ENCODE measurements at regions not wholly inside any gene's neighbourhood (a gene's known extent, or its start where the extent isn't known, plus 50 kb on each side); places are given as distances from the start of the nearest gene placed in this dataset.

DNA sequence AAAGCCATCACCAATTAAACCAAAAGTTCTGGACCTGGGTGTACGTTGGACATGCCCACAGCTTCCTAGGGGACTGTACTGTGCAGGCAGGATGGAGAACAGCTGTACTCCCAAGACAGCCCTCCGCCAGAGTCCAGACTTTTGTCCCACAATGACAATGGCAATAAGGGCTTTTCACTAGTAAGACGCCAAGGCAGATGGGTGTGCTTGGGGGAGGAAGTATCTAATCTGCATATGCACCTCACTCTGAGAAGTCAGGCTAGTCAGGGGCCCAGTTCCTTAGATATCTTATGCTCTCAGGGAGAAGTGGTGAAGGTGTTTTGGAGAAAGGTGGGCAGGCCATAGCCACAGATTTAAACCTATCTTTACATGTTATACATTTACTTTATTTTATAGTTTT, 85.1 kb upstream of the USP47 start:
- no peak for DNase-seq (ENCODE audit: low read depth)

DNA sequence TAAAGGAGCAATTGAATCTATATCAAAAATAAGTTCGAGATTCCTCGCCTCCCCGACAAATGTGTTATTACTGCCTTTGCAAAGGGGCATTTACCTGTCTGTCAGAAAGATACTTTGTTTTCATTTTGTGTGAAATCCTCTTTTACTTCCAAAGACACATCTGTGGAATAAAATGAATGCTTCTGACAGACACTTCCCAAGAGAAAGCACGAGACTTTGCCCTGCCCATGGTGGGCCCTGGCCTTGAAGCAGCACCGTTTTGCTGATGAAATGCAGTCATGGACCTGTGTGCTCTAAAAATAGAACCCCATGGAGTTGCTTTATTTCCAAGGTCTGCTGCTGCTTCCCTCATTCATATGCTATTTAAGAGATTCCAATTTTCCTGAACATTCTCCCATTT, 85.9 kb upstream of the USP47 start:
- DNase-seq (ENCODE audit: low read depth): no peak

DNA sequence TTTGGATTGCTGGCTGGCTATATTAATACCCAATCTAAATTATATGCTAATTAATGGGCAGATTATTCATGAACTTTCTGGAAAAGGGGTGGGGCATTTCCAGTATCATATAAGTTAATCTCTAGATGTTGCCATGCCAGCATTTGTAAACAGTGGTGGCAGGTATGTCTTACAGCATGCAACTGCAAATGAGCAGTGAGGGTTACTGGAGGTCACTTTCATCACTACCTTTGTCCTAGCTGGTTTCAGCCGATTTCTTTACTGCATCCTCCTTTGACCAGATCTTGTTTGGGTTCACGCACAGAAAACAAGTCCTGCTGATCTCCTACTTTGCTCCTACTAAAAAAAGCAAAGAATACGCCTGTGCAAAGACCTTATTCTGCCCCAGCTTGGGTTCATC, 89.1 kb upstream of the USP47 start:
- DNase-seq (ENCODE audit: low read depth): no peak

DNA sequence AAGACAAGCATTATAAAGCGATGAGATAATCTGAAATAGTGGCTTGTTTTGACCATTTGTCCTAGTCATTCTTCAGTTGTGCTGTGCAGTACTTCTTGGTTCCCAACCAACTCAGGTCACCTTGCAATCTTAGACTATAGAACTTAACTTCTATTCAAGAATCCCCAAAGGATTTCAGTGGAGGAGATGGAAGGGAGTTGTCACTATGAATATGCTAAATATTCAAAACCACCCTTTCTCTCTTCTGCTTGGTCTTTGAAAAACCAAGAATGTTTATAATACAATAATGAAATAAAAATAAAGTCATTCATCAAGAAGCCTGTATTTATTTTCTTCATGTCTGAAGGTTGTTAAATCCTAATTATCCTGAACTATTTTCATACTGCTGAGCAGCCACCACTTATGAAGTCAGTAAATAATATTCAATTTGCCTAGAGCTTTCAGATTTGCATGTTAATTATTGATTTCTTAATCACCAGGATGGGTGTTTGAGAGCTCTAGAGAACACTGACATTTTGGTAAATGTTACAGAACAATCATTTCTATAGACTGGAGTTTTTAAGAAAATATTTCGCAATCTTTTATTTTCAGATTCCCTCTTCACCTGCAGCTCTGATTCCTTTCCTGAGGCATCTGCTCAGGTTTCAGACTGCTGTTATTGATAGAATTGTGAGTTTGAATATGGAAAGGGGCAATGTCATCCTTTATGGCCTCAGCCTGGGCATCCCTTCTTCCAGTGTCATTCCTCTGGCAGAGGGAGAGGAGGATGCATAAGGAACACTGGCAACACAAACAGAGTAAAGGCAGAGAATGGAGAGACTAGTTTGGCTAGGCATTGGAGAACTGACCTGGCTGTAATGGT, 91.5 kb upstream of the USP47 start:
- DNase-seq (ENCODE audit: low read depth): no peak

DNA sequence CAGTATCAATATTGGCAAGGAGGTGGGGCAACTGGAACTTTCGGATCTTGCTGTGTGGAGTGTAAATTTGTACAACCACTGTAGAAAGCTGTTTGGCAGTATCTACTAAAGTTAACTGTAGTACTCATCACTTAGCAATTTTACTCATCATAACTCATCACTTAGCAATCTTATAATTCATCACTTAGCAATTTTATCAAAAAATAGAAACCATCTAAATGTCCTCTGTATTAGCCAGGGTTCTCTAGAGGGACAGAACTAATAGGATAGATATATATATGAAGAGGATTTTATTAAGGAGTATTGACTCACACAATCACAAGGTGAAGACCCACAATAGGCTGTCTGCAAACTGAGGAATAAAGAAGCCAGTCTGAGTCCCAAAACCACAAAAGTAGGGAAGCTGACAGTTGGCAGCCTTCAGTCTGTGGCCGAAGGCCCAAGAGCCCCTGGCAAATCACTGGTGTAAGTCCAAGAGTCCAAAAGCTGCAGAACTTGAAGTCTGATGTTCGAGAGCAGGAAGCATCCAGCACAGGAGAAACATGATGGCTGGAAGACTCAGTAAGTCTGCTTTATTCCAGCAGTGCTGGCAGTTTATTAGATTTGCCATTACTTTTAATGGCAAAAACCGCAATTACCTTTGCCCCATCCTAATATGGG, 92.9 kb upstream of the USP47 start:
- DNase-seq (ENCODE audit: low read depth): no peak

DNA sequence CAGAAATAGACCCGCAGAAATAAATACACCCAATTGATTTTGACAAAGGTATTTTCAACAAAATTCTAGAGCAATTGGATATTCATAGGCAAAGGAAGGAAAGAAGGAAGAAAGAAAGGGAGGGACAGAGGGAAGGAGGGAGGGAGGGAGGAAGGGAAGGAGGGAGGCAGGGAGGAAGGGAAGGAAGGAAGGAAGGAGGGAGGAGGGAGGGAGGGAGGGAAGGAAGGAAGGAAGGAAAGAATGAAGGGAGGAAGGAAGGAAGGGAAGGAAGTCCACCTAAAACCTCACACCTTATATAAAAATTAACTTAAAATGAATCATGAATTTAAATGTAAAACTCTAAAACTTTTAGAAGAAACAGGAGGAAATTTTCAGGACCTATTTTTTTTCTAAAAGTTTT, 94.2 kb upstream of the USP47 start:
- no peak for DNase-seq (ENCODE audit: low read depth)

DNA sequence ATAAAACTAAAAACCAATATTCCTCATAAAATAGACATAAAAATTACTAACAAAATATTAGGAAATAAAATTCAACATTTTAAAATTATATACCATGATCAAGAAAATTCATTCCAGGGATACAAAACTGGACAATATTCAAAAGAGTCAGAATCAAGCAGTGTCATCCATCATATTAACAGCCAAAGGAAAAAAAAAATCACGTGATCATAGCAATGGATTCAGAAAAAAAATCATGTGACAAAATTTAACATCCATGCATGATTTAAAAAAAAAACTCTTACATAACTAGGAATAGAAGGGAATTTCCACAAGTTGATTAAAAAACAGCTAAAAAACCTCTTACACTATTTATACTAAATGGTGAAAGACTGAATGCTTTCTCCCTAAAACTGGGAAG, 95.3 kb upstream of the USP47 start:
- DNase-seq (ENCODE audit: low read depth): no peak

DNA sequence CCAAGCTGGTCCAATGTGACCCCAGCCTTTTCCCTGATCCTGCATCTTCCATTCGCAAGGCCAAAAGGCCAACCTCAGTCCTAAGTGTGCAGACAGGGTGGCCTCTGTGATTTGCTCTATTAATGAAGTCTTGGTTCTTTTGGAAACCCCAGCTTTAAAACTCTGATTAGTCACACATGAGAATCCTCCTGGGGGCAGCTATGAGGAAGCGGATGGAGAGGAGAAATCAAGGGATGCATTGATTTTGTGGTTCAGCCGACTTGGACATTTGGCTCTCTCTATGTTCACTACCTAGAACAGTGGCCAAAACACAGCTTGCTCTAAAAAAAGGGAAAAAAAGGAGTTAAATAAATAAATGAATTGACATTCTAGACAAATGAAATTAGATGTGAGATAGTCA, 98.6 kb upstream of the USP47 start:
- DNase-seq (ENCODE audit: low read depth): no peak

DNA sequence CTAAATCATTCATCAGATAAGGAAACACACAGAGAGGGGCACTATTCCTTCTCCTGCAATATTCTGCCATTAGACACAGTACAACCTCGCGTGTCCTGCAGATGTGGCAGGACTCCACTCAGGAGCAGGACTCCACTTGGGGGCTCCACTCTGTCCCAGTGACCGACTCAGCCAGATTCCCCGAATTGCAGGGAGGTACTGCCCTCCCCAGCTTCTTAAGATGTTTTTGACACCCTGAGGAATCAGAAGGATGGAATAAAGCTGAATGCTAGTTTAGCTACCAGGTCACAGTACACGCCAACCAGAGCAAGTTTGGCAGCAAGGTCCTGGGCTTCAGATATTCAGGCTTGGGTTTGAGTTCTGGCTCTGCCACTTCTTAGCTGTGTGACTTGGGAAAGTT, 99.3 kb upstream of the USP47 start:
- DNase-seq (ENCODE audit: low read depth): no peak

DNA sequence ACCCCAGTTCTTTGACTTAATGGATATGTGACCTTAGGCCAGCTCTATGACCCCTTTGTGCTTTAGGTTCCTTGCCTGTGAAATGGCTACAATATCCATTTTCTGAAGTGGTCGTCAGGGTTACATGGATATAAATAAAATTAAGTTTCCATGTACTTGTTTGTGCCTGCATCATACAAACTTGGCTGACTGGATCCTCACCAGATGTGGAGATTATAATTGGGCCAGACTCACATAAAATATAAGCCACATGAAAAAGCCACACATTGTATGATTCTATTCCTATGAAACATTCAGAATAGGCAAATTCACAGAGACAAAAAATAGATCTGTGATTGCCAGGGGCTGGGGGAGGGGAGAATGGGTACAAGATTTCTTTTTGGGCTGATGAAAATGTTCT, 100.9 kb upstream of the USP47 start:
- no peak for DNase-seq (ENCODE audit: low read depth)

DNA sequence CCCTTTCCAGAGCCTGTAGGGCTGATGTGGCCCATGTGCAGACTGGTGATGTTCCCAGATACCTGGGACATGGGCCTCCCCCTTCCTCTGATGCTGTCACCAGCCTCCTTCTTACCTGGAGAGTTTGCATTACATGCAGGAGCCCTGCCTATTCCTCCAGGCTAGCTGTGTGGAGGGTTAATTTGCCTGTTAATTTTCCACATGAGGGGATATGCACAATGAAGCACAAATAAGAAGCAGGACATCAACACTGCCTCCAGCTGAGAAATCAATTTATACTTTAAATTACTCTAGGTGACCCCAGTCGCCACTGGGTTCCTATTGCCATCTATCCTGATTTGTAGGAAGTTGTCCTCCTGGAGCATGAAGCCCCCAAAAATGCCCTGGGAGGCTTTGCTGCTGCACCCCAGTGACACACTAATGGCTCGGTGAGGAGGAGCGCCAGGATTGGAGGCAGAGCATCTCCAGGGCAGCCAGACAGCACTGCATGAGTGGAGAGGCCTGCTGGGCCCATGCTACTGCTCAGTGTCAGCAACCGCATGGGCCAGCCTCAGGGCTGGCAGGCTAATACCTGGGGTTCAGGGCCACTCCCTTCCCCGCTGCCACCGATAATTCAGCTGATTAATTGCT, 101.6 kb upstream of the USP47 start:
- DNase-seq (ENCODE audit: low read depth): no peak

DNA sequence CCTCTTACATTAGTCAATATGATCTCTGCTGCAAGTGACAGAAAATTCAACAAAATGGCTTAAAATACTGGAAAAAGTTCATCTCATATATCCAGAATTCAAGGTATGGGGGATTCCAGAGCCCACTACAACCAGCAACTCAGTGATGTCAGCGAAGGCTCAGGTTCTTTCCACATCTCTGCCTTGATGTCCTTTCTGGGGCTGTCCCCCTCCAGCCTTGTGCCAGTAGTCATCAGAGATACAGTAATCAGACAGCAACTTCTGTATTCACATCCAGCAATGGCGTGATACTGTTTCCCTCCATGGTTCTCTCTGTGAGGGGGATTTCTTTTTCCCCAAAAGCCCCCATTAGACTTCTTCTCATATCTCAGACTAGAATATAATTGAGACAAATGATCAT, 103.4 kb upstream of the USP47 start:
- no peak for DNase-seq (ENCODE audit: low read depth)

DNA sequence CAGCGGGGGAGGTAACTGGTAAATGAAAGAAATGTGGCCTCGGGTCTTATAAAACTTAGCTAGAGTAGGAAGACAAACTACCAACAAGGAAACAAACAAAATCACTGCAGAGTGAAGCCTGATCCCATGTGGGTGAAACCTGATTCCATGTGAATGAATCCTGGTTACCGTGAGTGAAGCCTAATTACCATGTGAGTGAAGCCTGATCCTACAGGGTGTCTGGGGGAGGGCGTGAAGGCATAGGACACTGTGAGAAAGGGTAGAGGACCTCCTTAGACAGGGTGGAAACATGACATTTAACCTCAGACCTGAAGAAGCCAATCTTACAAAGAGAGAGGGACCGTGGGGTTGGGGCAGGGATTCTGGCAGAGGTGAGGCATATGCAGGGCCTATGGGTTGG, 106.2 kb upstream of the USP47 start:
- no peak for DNase-seq (ENCODE audit: low read depth)

DNA sequence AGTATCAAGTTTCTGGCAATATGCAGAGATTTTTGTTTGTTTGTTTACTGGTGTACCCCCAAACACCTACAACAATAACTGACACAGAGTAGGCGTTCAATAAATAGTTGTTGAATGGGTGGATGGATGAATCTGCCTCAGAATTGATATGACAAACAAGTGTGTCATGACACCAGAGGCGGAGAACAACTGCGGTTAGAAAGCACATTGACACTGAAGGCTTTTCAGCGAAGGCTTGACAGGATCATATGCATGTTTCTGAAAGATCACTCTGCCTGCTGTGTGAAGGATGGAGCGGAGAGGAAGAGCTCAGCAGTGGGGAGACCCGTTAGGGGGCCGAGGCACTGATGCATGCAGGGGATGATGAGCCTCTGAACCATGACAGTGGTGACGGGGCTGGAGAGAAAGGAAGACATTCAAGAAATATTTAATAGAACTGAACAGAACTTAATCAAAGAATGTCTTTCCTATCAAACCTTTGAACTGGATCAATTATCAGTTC, 108.5 kb upstream of the USP47 start:
- DNase-seq (ENCODE audit: low read depth): no peak

DNA sequence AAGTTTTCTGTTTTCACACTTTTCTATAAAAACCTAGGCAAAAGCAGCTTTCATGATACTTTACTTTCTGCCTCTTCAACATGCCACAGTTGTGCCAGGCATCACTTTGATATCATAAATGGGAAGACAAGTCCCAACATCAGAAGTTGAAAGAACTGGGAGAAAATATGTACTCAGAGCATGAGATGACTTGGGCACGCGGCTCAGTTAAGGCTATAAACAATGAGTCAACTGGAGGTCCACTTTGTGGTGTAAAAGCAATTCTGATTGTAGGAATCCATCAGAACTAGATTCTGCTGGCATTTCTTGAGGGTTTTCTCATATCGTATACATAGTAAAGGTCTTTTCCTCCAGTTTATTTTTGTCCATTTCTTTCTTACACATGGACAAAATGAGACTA, 109.7 kb upstream of the USP47 start:
- DNase-seq (ENCODE audit: low read depth): no peak

DNA sequence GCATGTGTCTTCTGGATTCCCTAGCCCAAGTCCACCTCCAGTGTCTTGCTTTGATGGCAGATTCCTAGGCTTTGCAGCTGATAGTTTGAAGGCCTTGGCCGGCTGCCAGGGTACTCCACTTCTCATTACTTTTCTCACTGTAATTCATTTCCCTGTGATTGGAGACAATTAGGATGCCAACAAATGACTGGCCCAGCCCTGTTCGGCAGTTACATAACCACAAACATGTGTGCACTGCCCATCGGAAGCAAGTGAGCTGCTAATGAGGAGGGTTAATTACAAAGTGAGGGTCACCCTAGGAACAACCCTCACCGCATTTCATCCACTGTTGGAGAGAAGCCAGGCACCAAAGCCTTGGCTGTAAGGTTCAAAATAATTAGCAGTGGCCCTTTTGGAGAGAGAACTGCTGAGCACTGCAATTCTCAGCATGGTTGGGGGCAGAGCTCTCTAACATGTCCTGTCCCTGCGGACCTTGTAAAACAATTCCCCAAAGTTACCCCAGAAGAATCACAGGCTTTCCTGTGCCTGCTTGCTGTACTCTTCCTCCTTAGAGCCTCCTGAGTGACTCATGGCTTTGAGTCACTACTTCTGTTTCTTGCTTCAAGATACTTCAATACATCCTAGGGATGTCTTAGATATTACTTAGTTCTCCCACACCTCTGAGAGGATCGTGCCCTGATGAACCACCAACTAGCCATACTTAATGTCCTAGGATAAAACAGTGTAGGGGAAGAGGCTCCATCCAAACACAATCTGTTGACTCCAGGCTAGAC, 109.7 kb upstream of the GALNT18 start:
- no peak for DNase-seq (ENCODE audit: low read depth)

DNA sequence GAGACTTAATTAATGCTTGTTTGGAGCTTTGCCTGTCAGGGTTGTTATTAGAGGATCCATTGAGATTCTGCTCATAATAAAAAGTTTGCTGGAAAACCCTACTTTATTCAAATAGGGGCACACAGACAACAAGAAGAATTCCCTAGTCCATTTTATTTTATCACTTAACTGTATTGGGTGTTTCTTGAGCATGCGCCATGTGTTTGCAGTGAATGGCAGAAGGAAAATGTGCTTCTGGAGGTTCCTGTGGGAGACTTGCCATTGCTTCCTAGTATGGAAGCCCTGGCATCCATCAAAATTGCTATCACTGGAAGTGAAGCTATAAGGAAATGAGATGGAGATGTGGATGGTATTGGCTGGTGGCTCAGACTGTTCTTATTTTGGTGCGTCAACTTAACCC, 106.6 kb upstream of the GALNT18 start:
- no peak for DNase-seq (ENCODE audit: low read depth)

DNA sequence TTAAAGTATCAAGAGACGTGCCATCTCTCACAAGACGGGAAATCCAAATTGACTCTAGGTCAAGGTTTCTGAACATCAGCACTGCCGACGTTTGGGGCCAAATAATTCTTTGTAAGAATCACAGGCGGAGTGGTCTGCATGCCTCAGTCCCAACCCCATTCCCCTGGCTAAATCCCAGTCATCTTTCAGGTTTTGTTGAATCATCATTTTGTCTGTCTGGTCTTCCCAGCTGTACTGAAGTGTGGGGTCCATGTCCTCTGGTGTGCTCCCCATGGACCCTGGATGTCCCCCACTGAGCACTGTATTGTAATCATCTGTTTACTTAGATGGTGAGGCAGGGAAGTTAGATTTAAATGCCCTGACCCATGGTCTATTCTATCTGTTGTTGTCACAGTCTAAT, 103.6 kb upstream of the GALNT18 start:
- DNase-seq (ENCODE audit: low read depth): no peak

DNA sequence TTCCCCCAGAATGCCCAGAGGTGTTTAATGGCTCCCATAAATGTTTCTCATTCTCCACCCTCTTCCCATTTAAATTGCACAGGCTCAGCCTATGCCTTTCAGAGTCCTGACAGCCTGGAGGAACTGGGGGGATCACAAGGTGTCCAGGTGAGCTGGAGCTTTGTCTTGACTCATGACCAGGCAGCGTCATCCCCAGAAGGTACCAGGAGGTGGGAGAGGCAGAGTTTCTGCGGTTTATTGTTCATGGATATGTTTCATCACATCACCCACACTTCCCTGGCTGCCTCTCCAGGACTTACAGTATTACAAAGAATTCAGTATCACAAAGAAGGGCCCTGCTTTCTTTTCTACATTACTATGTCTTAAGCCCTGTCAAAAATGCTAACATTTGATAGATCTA, 103.2 kb upstream of the GALNT18 start:
- no peak for DNase-seq (ENCODE audit: low read depth)

DNA sequence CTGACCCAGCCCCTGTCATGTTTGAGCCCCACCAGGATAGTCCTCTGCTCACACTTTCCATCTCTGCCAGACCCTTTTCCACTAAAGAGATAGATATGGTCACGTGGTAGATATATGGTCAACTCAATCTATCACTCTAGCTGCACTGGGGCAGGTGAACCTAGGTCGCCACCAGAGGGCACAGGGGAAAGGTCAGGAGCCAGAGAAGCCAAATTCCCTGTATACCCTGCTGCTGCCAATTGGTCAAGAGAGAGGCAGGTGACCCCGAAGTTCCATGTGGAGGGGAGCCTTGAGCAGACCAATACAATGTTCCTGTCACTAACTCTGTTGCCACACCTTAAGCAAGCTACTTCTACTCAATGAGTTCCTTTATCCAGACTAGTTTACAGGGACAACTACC, 101.1 kb upstream of the GALNT18 start:
- no peak for DNase-seq (ENCODE audit: low read depth)

DNA sequence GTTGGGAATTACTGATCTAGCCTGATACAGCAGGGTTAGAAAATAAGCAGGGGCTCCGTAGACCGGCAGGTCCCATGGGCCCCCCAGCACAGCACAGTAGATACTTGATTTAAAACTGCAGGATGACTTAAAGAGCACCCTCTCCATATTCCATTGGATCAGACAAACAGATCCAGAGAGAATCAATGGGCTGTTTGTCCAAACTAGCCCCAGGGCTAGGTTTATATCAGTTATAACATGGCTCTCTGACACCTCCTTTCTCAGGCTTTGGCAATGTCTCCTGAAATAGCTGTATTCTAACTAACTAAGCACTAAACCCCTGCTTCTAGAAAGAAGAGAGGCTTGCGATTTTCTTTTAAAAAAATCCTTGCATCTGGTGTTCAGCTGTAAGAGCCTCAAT, 100.4 kb upstream of the GALNT18 start:
- DNase-seq (ENCODE audit: low read depth): no peak

DNA sequence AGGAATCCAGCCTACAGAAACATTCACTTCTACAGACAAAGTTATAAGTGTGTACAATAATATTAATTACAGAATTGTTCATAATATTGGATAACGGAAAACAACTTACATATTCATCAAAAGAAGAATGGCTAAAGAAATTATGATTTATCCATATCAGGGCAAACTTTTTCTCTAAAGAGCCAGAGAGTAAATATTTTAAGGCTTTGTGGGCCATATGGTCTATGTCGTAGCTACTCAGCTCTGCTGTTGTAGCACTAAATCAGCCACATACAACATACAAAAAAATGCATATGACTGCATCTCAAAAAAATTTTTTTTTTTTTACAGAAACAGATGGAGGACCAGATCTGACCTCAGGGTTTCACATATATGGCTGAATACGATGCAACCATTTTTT, 96.7 kb upstream of the GALNT18 start:
- DNase-seq (ENCODE audit: low read depth): no peak

All from fibroblast of the conjunctiva (primary cell).